Progenitor cell of endocrine pancreas (in vitro differentiated cells): ENCODE measurements at regions not wholly inside any gene's neighbourhood (a gene's known extent, or its start where the extent isn't known, plus 50 kb on each side); places are given as distances from the start of the nearest gene placed in this dataset.

Experiments
- DNase-seq: peaks from one replicate; pipeline ENCODE4 v3.0.0; 2021; ENCODE audit warnings: low spot score; ENCODE audit not compliant: unreplicated experiment
- H3K27ac Mint-ChIP-seq: 2 replicates; pipeline ENCODE4 v1.8.0; 2021; ENCODE audit warnings: mild to moderate bottlenecking, moderate library complexity, mixed read lengths
- H3K27me3 Mint-ChIP-seq: 2 replicates; pipeline ENCODE4 v1.8.0; 2021; ENCODE audit warnings: mixed read lengths
- H3K36me3 Mint-ChIP-seq: 2 replicates; pipeline ENCODE4 v1.8.0; 2022; ENCODE audit warnings: mixed read lengths; ENCODE audit not compliant: insufficient read depth
- H3K4me1 Mint-ChIP-seq: 2 replicates; pipeline ENCODE4 v1.8.0; 2021; ENCODE audit warnings: low read depth, mixed read lengths
- H3K4me3 Mint-ChIP-seq: 2 replicates; pipeline ENCODE4 v1.8.0; 2021; ENCODE audit warnings: low read depth, mild to moderate bottlenecking, moderate library complexity, mixed read lengths
- H3K9me3 Mint-ChIP-seq: 2 replicates; pipeline ENCODE4 v1.8.0; 2021; ENCODE audit warnings: low read depth, mixed read lengths
- TF ChIP-seq, protein P1 (sequence below): fragments of 200-600 bp; sonication (generic); IDR thresholded peaks from one replicate; pipeline ENCODE4 v1.5.0; 2021; ENCODE audit warnings: antibody characterized with exemption, mild to moderate bottlenecking; ENCODE audit not compliant: unreplicated experiment

DNA sequence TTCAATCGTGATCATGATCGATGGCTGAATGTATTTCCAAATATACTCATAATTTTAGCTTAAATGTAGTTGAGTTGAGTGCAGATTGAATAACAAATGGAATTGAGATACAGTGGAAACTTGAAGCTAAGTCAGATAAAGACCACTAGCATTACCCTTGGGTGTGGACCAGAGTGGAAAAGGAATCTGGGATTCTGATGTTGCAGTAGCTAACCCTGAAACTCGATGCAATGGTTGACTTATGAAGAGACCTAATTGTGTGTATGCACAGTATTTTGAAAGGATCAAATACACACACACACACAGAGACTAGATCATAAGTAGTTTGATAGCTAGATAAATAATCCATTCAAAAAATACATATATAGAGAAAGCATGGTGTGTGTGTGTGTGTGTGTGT is 135.8 kb downstream of the RXFP2 start:
- no peak overlapping the region for H3K27ac Mint-ChIP-seq
- H3K27me3 Mint-ChIP-seq = no peaks in the 10 kb centered on the region
- no peaks in the 10 kb centered on the region for H3K4me1 Mint-ChIP-seq
- no peak overlapping the region for H3K4me3 Mint-ChIP-seq
- TF ChIP-seq, protein P1, sequence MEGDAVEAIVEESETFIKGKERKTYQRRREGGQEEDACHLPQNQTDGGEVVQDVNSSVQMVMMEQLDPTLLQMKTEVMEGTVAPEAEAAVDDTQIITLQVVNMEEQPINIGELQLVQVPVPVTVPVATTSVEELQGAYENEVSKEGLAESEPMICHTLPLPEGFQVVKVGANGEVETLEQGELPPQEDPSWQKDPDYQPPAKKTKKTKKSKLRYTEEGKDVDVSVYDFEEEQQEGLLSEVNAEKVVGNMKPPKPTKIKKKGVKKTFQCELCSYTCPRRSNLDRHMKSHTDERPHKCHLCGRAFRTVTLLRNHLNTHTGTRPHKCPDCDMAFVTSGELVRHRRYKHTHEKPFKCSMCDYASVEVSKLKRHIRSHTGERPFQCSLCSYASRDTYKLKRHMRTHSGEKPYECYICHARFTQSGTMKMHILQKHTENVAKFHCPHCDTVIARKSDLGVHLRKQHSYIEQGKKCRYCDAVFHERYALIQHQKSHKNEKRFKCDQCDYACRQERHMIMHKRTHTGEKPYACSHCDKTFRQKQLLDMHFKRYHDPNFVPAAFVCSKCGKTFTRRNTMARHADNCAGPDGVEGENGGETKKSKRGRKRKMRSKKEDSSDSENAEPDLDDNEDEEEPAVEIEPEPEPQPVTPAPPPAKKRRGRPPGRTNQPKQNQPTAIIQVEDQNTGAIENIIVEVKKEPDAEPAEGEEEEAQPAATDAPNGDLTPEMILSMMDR = no peak
- H3K9me3 Mint-ChIP-seq = no peaks in the 10 kb centered on the region
- H3K36me3 Mint-ChIP-seq = no peaks in the 10 kb centered on the region
- DNase-seq = no peak

DNA sequence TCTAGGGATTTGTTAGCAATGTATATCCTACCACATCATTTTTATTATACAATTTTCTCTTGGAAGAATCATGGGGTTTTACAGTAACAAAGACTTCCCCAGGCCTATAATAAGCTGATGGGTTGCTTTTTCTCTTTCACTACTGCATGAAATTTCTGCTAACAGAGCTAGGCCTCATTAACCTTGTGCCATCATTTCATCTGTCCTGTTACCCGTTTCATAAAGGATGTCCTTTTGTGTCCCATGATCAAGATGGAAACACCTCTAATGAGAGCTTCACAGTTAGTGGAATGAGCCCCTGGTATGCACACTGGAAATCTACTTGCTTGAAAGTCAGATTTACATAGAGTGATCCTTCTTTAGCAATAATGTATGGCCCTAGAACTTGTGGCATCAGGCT is 138.7 kb downstream of the RXFP2 start:
- Mint-ChIP-seq H3K4me3 (no peak overlapping the region), H3K9me3 (no peaks in the 10 kb centered on the region), H3K4me1 (no peaks in the 10 kb centered on the region), H3K27me3 (no peaks in the 10 kb centered on the region), H3K36me3 (no peaks in the 10 kb centered on the region), H3K27ac (no peak overlapping the region)
- TF ChIP-seq, protein P1 = no peak
- DNase-seq = no peak

DNA sequence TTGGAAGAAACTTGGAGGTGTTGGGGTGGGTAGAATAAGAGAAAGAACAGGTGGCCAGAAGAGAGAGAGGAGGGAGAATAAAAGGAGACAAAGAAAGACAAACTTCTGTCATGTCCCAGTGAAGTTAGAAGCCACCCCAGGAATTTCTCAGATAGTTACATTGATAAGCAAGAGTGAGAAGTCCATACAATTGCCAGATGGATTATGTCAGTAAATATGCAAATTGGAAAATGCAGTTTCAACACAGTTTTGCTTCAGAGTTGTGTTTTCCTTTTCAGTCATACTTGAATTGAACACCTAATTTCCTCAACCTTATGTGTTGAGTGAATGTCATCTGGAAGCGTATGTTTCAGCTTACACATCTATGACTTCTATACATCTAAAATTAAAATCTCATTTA is 139.2 kb downstream of the RXFP2 start:
- H3K4me3 Mint-ChIP-seq = no peak overlapping the region
- H3K27me3 Mint-ChIP-seq = no peaks in the 10 kb centered on the region
- no peaks in the 10 kb centered on the region for H3K36me3 Mint-ChIP-seq
- no peaks in the 10 kb centered on the region for H3K4me1 Mint-ChIP-seq
- DNase-seq = no peak
- TF ChIP-seq, protein P1 = no peak
- H3K9me3 Mint-ChIP-seq = no peaks in the 10 kb centered on the region
- no peak overlapping the region for H3K27ac Mint-ChIP-seq

DNA sequence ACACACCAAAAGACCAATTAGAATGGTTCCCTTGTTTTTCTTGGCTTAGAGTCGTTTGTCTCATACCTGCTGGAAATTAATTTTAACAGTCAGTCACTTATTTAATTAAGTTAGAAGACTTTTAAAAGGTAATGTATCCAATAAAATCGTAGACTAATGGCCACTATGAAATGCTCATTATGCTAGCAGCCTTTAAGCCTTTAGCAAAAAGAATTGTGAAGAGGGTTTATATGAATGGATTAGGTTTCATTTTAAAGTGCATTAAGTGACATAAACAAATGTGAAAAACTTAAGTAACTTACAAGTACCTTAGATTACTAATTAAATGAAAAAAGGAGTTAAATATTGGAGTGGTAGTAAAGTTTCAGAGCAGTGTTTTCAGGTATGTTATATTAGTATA is 139.6 kb downstream of the RXFP2 start:
- Mint-ChIP-seq H3K36me3 (no peaks in the 10 kb centered on the region), H3K9me3 (no peaks in the 10 kb centered on the region), H3K27ac (no peak overlapping the region), H3K27me3 (no peaks in the 10 kb centered on the region), H3K4me1 (no peaks in the 10 kb centered on the region), H3K4me3 (no peak overlapping the region)
- no peak for DNase-seq
- TF ChIP-seq, protein P1 = no peak

DNA sequence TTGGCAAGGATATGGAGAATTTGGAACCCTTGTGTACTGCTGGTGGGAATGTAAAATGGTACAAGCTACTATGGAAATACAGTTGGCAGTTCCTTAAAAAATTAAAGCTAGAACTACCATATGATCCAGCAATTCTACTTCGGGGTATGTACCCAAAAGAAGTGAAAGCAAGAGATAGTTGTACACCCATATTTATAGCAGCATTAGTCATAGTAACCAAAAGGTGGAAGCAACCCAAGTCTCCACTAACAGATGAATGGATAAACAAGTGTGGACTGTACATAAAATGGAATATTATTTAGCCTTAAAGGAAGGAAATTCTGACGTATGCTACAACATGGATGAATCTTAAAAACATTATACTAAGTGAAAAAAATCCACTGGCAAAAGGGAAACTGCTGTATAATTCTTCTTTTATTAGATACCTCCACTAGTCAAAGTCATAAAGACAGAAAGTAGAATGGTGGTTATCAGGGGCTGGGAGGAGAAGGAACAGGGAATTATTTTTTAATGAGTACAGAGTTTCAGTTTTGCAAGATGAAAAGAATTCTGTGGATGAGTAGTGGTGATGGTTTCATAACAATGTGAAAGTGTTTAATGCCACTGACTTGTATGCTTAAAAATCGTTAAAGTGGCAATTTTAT is 141.6 kb downstream of the RXFP2 start:
- Mint-ChIP-seq H3K4me1 (no peaks in the 10 kb centered on the region), H3K36me3 (no peaks in the 10 kb centered on the region), H3K4me3 (no peak overlapping the region), H3K9me3 (no peaks in the 10 kb centered on the region), H3K27me3 (no peaks in the 10 kb centered on the region), H3K27ac (no peak overlapping the region)
- TF ChIP-seq, protein P1 = no peak
- no peak for DNase-seq
